ENCODE measurements at regions not wholly inside any gene's neighbourhood (a gene's known extent, or its start where the extent isn't known, plus 50 kb on each side); places are given as distances from the start of the nearest gene placed in this dataset.

- Histone ChIP-seq H4K5ac (ENCODE audit: insufficient read length, low read depth, low read length) (no peak overlapping the region), H3K23me2 (ENCODE audit: insufficient read length, low read depth, low read length, poor library complexity, severe bottlenecking) (no peaks in the 10 kb centered on the region), H3K4me1 (ENCODE audit: insufficient read depth, low read length) (no peaks in the 10 kb centered on the region), H2BK15ac (ENCODE audit: low read depth, low read length) (no peak overlapping the region), H4K8ac (replicated peaks; ENCODE audit: insufficient read length, low read depth, low read length) (no peak overlapping the region), H3K27ac (ENCODE audit: insufficient read length, low read depth, low read length) (no peak overlapping the region), H3K27me3 (ENCODE audit: insufficient read depth, low read length) (no peaks in the 10 kb centered on the region), H3K4me2 (ENCODE audit: insufficient read depth, insufficient read length, low read length) (no peak overlapping the region), H3K9me3 (ENCODE audit: control insufficient read depth, low read depth, low read length) (peaks cover 22% of the 10 kb centered on the region), H2BK120ac (ENCODE audit: low read depth, low read length, poor library complexity, severe bottlenecking) (no peak overlapping the region), H3K79me2 (ENCODE audit: insufficient read depth, low read length) (no peaks in the 10 kb centered on the region), H3K23ac (ENCODE audit: insufficient read length, low read depth, low read length) (no peak overlapping the region), H3K79me1 (ENCODE audit: insufficient read depth, low read depth, low read length, poor library complexity, severe bottlenecking) (no peaks in the 10 kb centered on the region), H4K91ac (ENCODE audit: insufficient read length, low read depth, low read length) (no peak overlapping the region), H2BK12ac (ENCODE audit: insufficient read length, low read depth, low read length) (no peak overlapping the region), H3K4ac (ENCODE audit: low read depth, low read length) (no peak overlapping the region), H2AK5ac (ENCODE audit: insufficient read length, low read length) (no peak overlapping the region), H2AFZ (ENCODE audit: low read length) (no peak overlapping the region), H3K9ac (ENCODE audit: extremely low read depth, insufficient read length, low read length) (no peak overlapping the region), H2BK20ac (ENCODE audit: low read depth, low read length, poor library complexity, severe bottlenecking) (no peak overlapping the region), H3K56ac (ENCODE audit: insufficient read length, low read depth, low read length) (no peak overlapping the region), H3T11ph (ENCODE audit: low read length) (no peak overlapping the region), H3K18ac (ENCODE audit: insufficient read length, low read depth, low read length) (no peak overlapping the region), H3K14ac (ENCODE audit: insufficient read depth, low read length) (no peak overlapping the region), H4K20me1 (ENCODE audit: control insufficient read depth, insufficient read depth, insufficient read length) (no peaks in the 10 kb centered on the region), H2BK5ac (ENCODE audit: insufficient read length, low read length) (no peak overlapping the region)
- no peak for DNase-seq
- no CpG with 5 or more reads among the region's 5 CpGs for WGBS (ENCODE audit: extremely low coverage, insufficient read length, low lambda C conversion rate)
- TF ChIP-seq CTCF (conservative IDR thresholded peaks at IDR 0.05), result no peak
- Mint-ChIP-seq H3K27me3 (ENCODE audit: low read depth) (no peaks in the 10 kb centered on the region; the same call in 1 of the 2 replicates), H3K27ac (no peak overlapping the region), H3K4me1 (peaks cover 0 to 7% of the 10 kb centered on the region in 2 experiments; a peak in 2 of 4 replicates), H3K4me3 (no peak overlapping the region), H3K36me3 (ENCODE audit: insufficient read depth in 1 of 3, low read depth in 3 of 3) (peaks cover 20 to 32% (median 23%) of the 10 kb centered on the region in 3 experiments), H3K9me3 (peaks cover 29 to 35% of the 10 kb centered on the region in 2 experiments)
Measured at GRCh38 chr12:28811457-28811856, 337.6 kb upstream of the FAR2 start.

Measured in H9 (cell line).